ENCODE measurements at regions not wholly inside any gene's neighbourhood (a gene's known extent, or its start where the extent isn't known, plus 50 kb on each side); places are given as distances from the start of the nearest gene placed in this dataset.

DNA sequence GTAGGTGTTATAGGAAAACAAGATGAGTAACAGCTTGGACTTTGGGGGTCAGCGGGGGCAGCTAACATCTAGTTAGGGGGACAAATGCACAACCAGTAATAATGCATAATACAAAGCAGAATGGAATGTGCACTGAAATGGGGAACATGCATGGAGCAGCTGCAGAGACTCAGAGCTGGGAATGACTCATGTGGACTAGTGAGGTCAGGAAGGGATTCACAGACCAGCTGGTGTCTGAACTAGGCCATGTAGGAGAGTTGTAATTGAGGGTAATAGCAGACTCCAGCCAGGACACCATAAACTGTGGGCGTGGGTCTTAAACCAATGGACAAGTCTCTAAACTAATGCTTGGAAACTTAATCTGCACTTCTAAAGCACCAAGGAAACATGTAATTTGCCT, 176.8 kb upstream of the ASIC2 start:
- H3K4me1 ChIP-seq (ENCODE audit: control insufficient read depth, insufficient read depth, low read length) = no peaks in the 10 kb centered on the region
- no peaks in the 10 kb centered on the region for H3K36me3 ChIP-seq (ENCODE audit: control insufficient read depth, insufficient read depth, low read length)
- no peak overlapping the region for H3K4me3 ChIP-seq (ENCODE audit: low read length)
- WGBS (ENCODE audit: insufficient coverage, insufficient read length) = no CpG with 5 or more reads among the region's 2 CpGs
- H3K27ac ChIP-seq (ENCODE audit: low read length) = no peak overlapping the region
- H3K9me3 ChIP-seq (ENCODE audit: control insufficient read depth, insufficient read depth, low read length) = no peaks in the 10 kb centered on the region
- no peak for DNase-seq (ENCODE audit: low read depth, low spot score)
- no peaks in the 10 kb centered on the region for H3K27me3 ChIP-seq (ENCODE audit: control insufficient read depth, insufficient read depth, low read length)

DNA sequence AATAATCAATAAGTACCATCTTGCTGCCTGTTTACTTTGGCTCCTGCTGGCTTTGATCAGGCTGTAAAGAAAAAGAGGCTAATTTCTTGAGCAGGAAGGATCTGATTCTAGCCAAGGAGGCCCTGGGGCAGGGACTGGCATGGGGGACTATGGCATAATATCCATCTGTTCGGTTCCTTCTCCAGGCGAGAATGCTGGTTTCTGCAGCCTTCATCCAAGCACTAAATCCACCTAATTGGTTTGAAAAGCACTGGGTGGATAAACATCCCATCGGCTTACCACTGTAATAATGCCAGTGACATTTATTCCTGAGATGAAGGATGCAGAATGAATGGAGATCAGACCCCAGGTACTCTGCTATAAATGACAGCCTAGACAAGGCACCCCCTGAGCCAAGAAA, 180.0 kb upstream of the ASIC2 start:
- Histone ChIP-seq H3K9me3 (ENCODE audit: control insufficient read depth, insufficient read depth, low read length) (no peaks in the 10 kb centered on the region), H3K27me3 (ENCODE audit: control insufficient read depth, insufficient read depth, low read length) (no peaks in the 10 kb centered on the region), H3K36me3 (ENCODE audit: control insufficient read depth, insufficient read depth, low read length) (no peaks in the 10 kb centered on the region), H3K27ac (ENCODE audit: low read length) (no peak overlapping the region), H3K4me1 (ENCODE audit: control insufficient read depth, insufficient read depth, low read length) (no peaks in the 10 kb centered on the region), H3K4me3 (ENCODE audit: low read length) (no peak overlapping the region)
- no peak for DNase-seq (ENCODE audit: low read depth, low spot score)
- no CpG with 5 or more reads among the region's 3 CpGs for WGBS (ENCODE audit: insufficient coverage, insufficient read length)

DNA sequence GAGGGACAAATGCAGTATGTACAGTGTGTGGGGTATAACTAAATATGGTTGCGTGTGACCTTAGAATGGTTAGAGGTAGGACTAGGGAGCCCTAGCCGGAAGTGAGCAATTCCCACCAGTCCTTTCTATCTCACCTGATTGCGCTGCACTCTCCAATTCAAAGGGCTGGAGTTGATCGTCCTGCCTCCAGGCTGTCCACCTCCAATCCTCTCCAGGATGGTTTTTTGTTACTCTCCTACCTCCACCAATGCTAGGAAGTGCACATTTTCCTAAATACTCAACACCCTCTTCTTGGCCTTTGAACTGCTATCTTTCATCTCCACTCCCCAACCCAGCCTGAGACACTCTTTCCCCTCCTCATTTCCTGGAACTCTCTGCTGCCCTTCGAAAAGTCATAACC, 181.7 kb upstream of the ASIC2 start:
- no peaks in the 10 kb centered on the region for H3K4me1 ChIP-seq (ENCODE audit: control insufficient read depth, insufficient read depth, low read length)
- H3K27me3 ChIP-seq (ENCODE audit: control insufficient read depth, insufficient read depth, low read length) = no peaks in the 10 kb centered on the region
- DNase-seq (ENCODE audit: low read depth, low spot score) = no peak
- H3K27ac ChIP-seq (ENCODE audit: low read length) = no peak overlapping the region
- no peaks in the 10 kb centered on the region for H3K9me3 ChIP-seq (ENCODE audit: control insufficient read depth, insufficient read depth, low read length)
- H3K36me3 ChIP-seq (ENCODE audit: control insufficient read depth, insufficient read depth, low read length) = no peaks in the 10 kb centered on the region
- WGBS (ENCODE audit: insufficient coverage, insufficient read length) = no CpG with 5 or more reads among the region's 5 CpGs
- no peak overlapping the region for H3K4me3 ChIP-seq (ENCODE audit: low read length)

DNA sequence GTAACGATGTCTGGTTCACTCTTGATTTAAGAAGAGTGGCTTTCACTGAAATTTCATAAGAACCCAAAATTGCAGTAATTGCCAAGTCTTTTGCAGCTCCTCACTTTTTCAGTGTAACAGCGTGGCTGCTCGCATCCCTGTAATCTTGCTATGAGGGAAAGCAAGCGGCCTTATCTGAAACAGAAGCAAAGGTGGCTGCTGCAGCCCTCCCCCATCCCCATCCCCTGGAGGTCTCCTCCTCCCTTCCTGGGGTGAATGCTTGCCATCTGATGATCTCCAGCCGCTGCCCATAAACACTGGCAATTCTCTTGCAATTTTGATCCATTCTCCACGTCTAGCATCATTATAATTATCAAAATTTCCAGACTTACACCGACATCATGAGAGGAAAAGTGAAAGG, 182.5 kb upstream of the ASIC2 start:
- Histone ChIP-seq H3K27ac (ENCODE audit: low read length) (no peak overlapping the region), H3K9me3 (ENCODE audit: control insufficient read depth, insufficient read depth, low read length) (no peaks in the 10 kb centered on the region), H3K27me3 (ENCODE audit: control insufficient read depth, insufficient read depth, low read length) (no peaks in the 10 kb centered on the region), H3K4me3 (ENCODE audit: low read length) (no peak overlapping the region), H3K36me3 (ENCODE audit: control insufficient read depth, insufficient read depth, low read length) (no peaks in the 10 kb centered on the region), H3K4me1 (ENCODE audit: control insufficient read depth, insufficient read depth, low read length) (no peaks in the 10 kb centered on the region)
- no CpG with 5 or more reads among the region's 7 CpGs for WGBS (ENCODE audit: insufficient coverage, insufficient read length)
- no peak for DNase-seq (ENCODE audit: low read depth, low spot score)

DNA sequence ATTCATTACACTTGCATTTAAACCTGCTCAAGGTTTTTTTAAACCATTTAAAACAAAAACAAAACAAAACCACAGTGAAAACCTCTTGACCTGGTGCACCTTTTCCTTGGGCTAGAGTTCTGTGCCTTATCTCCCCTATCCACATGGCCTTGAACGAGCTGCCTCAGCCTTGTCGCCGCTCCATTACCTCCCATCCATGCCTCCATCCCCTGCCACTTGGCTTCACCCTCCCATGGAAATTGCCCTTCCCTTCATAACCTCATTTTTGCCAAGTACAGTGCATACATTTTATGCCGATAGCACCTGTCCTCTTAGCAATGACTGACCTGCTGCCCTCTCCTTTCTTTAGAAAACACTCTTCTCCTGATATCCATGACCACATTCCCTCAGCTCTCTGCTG, 188.6 kb upstream of the ASIC2 start:
- Histone ChIP-seq H3K4me1 (ENCODE audit: control insufficient read depth, insufficient read depth, low read length) (no peaks in the 10 kb centered on the region), H3K9me3 (ENCODE audit: control insufficient read depth, insufficient read depth, low read length) (no peaks in the 10 kb centered on the region), H3K36me3 (ENCODE audit: control insufficient read depth, insufficient read depth, low read length) (no peaks in the 10 kb centered on the region), H3K27ac (ENCODE audit: low read length) (no peak overlapping the region), H3K27me3 (ENCODE audit: control insufficient read depth, insufficient read depth, low read length) (no peaks in the 10 kb centered on the region), H3K4me3 (ENCODE audit: low read length) (no peak overlapping the region)
- no peak for DNase-seq (ENCODE audit: low read depth, low spot score)
- WGBS (ENCODE audit: insufficient coverage, insufficient read length) = no CpG with 5 or more reads among the region's 4 CpGs

DNA sequence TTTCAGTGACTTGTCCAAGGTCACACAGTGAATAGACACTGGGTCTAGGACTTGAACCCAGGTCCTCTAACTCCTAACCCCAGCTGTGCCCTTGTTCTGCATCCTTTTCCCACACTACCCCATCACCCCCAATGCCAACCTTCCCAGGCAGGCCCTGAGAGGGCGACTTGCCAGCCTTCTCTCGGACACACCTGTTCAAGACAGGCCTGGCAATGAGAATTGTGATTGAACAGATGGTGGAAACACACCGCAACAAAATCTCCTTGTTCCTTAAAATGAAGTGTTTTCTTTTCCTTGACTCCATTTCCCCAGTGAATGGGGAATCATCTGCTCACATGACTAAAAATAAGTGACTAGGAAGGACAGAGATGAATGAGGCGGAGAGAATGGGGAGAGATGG, 189.5 kb upstream of the ASIC2 start:
- Histone ChIP-seq H3K36me3 (ENCODE audit: control insufficient read depth, insufficient read depth, low read length) (no peaks in the 10 kb centered on the region), H3K27me3 (ENCODE audit: control insufficient read depth, insufficient read depth, low read length) (no peaks in the 10 kb centered on the region), H3K4me1 (ENCODE audit: control insufficient read depth, insufficient read depth, low read length) (no peaks in the 10 kb centered on the region), H3K4me3 (ENCODE audit: low read length) (no peak overlapping the region), H3K27ac (ENCODE audit: low read length) (no peak overlapping the region), H3K9me3 (ENCODE audit: control insufficient read depth, insufficient read depth, low read length) (no peaks in the 10 kb centered on the region)
- no peak for DNase-seq (ENCODE audit: low read depth, low spot score)
- no CpG with 5 or more reads among the region's 4 CpGs for WGBS (ENCODE audit: insufficient coverage, insufficient read length)

DNA sequence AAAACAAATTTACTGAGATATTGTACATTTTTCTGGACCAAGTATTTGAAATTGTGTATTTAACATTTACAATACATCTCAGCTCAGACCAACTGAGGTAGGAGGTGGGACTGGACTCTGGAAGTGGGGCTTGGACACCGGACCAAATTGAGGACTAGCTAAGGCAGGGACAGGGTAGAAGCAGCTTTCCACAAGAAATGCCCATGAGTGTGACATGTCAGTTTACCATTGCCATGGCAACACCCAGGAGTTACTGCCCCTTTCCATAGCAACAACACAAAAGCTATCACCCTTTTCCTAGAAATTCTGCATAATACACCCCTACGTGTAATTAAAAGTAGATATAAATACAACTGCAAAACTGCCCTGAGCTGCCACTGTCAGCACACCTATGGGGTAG, 191.5 kb upstream of the ASIC2 start:
- H3K9me3 ChIP-seq (ENCODE audit: control insufficient read depth, insufficient read depth, low read length) = no peaks in the 10 kb centered on the region
- DNase-seq (ENCODE audit: low read depth, low spot score) = no peak
- no peaks in the 10 kb centered on the region for H3K4me1 ChIP-seq (ENCODE audit: control insufficient read depth, insufficient read depth, low read length)
- H3K27me3 ChIP-seq (ENCODE audit: control insufficient read depth, insufficient read depth, low read length) = no peaks in the 10 kb centered on the region
- H3K27ac ChIP-seq (ENCODE audit: low read length) = no peak overlapping the region
- H3K4me3 ChIP-seq (ENCODE audit: low read length) = no peak overlapping the region
- no peaks in the 10 kb centered on the region for H3K36me3 ChIP-seq (ENCODE audit: control insufficient read depth, insufficient read depth, low read length)
- no CpG with 5 or more reads among the region's 2 CpGs for WGBS (ENCODE audit: insufficient coverage, insufficient read length)

DNA sequence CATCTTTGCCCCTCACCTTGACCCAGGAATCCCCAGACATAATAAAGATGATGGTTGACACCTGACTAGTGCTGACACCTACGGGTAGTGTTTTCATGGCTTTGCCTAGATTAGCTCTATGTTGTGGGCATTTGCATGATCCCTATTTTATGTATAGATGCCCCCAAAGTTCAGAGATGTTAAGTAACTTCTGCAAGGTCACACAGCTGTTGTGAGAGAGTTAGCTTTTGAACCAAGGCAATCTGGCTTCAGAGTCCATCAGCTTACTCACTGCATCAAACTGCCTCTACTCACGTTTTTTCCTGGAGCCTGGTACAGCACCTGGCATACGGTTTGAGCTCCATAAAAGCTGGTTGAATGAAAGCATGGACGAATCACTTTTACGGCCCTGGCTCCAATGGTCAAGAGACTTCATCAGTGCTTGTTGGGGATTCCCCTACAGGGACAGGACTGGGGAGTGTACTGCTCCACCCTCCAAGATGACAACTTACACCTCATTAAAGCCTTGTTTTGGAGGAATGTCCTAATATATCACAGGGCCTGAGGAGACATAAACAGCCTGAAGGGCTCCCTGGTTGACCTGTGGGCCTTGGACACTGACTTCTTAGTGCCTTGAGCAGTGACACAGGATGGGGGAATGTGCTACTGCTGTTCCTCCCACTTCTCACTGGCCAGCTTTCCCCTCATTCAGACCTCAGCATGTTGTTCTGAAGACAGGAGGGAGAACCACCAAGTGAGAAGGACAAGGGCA, 193.2 kb upstream of the ASIC2 start:
- WGBS (ENCODE audit: insufficient coverage, insufficient read length) = no CpG with 5 or more reads among the region's 5 CpGs
- Histone ChIP-seq H3K9me3 (ENCODE audit: control insufficient read depth, insufficient read depth, low read length) (no peaks in the 10 kb centered on the region), H3K27ac (ENCODE audit: low read length) (no peak overlapping the region), H3K36me3 (ENCODE audit: control insufficient read depth, insufficient read depth, low read length) (no peaks in the 10 kb centered on the region), H3K4me1 (ENCODE audit: control insufficient read depth, insufficient read depth, low read length) (no peaks in the 10 kb centered on the region), H3K27me3 (ENCODE audit: control insufficient read depth, insufficient read depth, low read length) (no peaks in the 10 kb centered on the region), H3K4me3 (ENCODE audit: low read length) (no peak overlapping the region)
- no peak for DNase-seq (ENCODE audit: low read depth, low spot score)

DNA sequence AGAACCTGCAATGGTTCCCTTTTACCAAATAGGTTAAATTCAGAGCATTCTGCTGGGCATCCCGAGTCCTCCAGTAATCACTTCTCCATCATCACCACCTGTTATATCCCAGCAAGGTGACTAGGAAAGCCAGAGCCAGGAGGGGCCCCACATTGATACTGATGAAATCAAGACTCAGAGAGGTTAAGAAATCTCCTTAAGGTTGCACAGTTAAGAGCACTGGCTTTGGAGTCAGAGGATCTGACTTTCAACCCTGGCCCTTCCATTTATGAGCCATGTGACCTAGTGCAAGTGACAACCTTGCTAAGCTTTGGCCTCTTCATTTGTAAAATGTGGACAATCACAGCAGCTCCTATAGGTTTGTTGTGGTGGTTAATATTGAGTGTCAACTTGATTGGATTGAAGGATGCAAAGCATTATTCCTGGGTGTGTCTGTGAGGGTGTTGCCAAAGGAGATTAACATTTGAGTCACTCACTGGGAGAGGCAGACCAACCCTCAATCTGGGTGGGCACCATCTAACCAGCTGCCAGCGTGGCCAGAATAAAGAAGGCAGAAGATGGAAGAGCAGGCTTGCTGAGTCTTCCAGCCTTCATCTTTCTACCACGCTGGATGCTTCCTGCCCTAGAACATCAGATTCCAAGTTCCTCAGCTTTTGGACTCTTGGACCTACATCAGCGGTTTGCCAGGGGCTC, 194.2 kb upstream of the ASIC2 start:
- no peaks in the 10 kb centered on the region for H3K27me3 ChIP-seq (ENCODE audit: control insufficient read depth, insufficient read depth, low read length)
- no peak overlapping the region for H3K27ac ChIP-seq (ENCODE audit: low read length)
- no peaks in the 10 kb centered on the region for H3K36me3 ChIP-seq (ENCODE audit: control insufficient read depth, insufficient read depth, low read length)
- no peaks in the 10 kb centered on the region for H3K4me1 ChIP-seq (ENCODE audit: control insufficient read depth, insufficient read depth, low read length)
- no peaks in the 10 kb centered on the region for H3K9me3 ChIP-seq (ENCODE audit: control insufficient read depth, insufficient read depth, low read length)
- no CpG with 5 or more reads among the region's 4 CpGs for WGBS (ENCODE audit: insufficient coverage, insufficient read length)
- no peak for DNase-seq (ENCODE audit: low read depth, low spot score)
- H3K4me3 ChIP-seq (ENCODE audit: low read length) = no peak overlapping the region

DNA sequence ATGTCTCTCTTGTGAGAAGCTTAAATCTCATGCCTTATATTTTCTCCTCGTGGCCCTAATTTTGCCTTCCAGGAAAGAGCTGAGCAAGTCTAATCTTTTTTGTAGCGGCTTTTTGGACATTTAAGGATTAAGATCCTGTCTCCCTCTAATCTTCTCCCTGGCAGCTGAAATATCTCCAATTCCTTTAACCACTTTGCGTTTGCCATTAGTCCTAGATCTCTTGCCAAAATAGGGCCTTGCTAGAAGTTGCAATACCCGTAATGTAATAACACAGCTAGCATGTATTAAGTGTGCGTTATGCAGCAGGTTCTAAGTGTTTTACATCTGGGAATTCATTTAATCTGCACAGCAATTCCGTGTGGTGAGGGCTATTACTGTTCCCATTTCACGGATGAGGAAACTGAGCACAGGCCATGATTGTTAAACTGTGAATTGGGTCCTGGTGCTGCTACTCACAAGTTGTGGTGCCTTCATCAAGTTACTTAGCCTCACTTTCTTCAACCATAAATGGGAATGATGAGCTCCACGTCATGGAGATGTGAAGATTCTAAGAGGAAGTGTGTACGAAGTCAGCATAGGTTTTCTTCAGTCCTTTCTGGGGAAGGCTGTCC, 198.9 kb upstream of the ASIC2 start:
- no peak for DNase-seq (ENCODE audit: low read depth, low spot score)
- Histone ChIP-seq H3K4me3 (ENCODE audit: low read length) (no peak overlapping the region), H3K4me1 (ENCODE audit: control insufficient read depth, insufficient read depth, low read length) (no peaks in the 10 kb centered on the region), H3K27ac (ENCODE audit: low read length) (no peak overlapping the region), H3K27me3 (ENCODE audit: control insufficient read depth, insufficient read depth, low read length) (no peaks in the 10 kb centered on the region), H3K9me3 (ENCODE audit: control insufficient read depth, insufficient read depth, low read length) (no peaks in the 10 kb centered on the region), H3K36me3 (ENCODE audit: control insufficient read depth, insufficient read depth, low read length) (no peaks in the 10 kb centered on the region)
- WGBS (ENCODE audit: insufficient coverage, insufficient read length) = no CpG with 5 or more reads among the region's 9 CpGs

All from iPS DF 6.9 (cell line).